GM18507 (cell line): ENCODE measurements at regions not wholly inside any gene's neighbourhood (a gene's known extent, or its start where the extent isn't known, plus 50 kb on each side); places are given as distances from the start of the nearest gene placed in this dataset.

Source experiments
- DNase-seq: peaks from one replicate; pipeline ENCODE4 v3.0.0; 2011; ENCODE audit warnings: low read depth; ENCODE audit not compliant: insufficient read length; ENCODE audit errors: extremely low spot score
- FAIRE-seq: peaks from 2 replicates; lab custom pipeline; 2011; peaks lifted over from hg19 to GRCh38; lab: Jason Lieb, UNC

DNA sequence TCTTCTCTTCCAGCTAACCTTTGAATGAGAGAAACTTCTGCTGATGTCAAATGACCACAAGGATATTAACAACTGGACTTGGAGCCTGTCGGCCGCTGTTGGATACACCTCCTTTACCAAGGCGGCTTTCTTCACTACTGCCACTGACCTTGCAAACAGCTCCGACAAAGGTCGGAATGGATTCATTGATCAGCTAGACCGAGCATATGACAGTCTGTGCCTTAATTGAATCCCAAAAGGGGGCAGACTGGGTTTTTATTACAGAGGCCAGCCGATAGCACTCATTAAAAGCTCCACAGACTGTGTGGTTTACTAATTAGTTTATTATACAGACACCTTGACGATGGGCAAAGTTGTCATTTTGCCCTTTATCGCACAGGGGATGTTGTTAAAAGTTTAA lies 394.5 kb downstream of the RERGL start:
- FAIRE-seq: no peak
- DNase-seq: no peak

DNA sequence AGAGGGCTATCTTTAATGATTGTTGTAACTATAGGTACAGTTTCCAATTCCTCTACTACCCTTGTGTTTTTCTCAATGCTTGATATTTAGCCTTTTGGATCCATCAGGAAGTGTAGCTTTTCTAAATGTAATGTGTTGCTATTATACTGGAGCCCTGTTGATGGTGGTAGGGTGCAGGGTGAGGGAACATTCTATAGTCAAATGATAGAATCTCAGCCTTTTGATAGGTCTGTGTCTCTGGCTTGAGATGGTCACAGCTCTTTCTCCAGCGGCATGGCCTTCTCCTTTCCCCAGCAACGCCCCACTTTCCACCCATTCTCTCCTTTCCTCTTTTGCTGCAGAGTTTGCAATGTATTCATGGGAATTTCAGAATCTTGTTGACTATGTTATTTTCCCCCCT lies 398.6 kb downstream of the RERGL start:
- FAIRE-seq: no peak
- no peak for DNase-seq

DNA sequence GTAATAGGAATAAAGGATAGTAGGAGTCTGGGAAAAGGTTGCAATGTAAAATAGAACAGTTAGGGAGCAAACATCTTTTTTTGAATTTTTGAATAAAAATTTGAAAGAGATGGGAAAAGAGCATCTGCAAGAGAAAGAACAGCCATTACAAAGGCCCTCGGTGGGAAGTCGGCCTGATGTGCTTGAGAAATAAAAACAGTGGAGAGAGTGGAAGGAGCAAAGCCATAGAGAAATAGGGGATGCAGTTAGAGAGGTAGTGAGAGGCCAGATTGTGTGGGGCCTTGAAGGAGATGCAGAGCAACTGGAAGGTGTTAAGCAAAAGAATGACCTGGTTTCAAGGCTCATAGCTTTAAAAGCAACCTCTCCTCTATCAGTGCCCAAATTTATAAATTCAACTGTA lies 409.8 kb downstream of the RERGL start:
- DNase-seq: no peak
- FAIRE-seq: no peak

- DNase-seq (no peak), FAIRE-seq (no peak)
Measured at GRCh38 chr12:17666641-17667324, 423.2 kb downstream of the RERGL start.

DNA sequence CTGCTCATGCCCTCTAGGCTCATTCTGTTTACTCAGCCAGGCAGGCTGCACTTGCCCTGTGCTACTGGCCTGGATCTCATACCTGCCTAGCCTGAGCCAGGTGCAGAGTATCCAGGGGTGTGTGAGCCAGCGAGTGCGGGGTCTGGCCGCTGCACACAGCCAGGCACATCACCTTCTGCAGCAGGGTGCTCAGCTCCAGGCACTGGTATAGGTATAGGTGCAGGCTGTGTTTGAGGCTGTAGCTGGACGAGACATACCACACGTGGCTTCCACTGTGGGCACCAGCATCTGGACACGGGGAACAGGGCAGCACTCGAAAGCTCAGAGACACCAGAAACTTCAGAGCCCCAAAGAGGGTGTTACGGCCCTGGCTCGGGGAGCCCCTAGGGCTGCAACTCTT lies 424.2 kb downstream of the RERGL start:
- FAIRE-seq: no peak

GRCh38 chr12:17661250-17661649 lies 428.7 kb downstream of the RERGL start:
- FAIRE-seq (no peak), DNase-seq (no peak)

More for the DNA sequence above, 424.2 kb downstream of the RERGL start:
- no peak for DNase-seq

DNA sequence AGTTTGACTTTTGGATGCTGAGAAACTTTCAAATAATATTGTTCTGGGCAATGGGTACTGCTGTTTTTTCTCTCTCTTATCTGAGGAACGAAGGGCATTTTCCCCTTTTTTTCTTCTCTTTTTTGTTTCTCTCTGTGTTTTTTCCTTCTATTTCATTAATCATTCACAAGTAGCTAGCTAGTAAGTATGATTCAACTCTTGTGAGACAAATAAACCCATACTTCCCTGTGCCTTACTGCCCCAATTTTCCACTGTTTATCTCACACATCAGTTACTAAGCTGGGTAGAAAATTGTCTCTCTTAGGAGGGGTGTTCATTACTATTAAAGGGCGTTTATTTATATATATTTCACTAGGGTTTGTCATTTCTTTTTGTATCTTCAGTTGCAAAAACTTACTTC lies 437.6 kb downstream of the RERGL start:
- FAIRE-seq (no peak), DNase-seq (no peak)

DNA sequence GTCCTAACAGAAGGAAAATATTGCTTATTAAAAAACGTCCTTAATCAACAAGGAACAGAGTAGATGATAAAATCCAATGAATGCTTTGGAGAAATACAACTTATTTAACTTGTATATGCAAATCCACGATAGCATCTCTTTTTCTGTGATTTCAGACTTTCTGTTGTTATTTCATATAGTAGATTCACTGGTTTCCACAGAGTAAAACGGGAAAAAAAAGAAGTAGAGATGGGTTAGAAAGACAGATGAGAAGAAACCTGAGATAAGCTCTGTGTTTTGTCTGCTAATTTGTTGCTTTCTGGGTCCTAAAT lies 447.7 kb downstream of the RERGL start:
- no peak for FAIRE-seq

DNA sequence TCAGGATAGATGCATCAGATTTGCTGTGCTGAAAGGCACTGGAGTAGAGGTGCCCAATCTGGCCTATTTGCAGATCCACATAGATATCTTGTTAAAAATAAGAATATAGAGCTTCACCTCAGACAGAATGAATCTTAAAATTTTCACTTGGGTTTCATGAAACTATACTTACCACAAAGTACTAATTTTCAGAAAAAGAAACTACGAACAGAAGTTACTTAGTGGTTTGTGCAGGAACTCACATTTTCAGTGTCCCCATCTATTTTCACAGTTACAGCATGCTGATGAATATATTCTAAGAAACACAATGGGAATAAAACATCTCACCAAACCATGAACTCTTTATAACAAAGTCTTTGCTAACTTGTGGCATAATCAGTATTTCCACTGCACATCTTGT lies 449.4 kb downstream of the RERGL start:
- no peak for FAIRE-seq
- DNase-seq: no peak

More for the DNA sequence above, 447.7 kb downstream of the RERGL start:
- no peak for DNase-seq

DNA sequence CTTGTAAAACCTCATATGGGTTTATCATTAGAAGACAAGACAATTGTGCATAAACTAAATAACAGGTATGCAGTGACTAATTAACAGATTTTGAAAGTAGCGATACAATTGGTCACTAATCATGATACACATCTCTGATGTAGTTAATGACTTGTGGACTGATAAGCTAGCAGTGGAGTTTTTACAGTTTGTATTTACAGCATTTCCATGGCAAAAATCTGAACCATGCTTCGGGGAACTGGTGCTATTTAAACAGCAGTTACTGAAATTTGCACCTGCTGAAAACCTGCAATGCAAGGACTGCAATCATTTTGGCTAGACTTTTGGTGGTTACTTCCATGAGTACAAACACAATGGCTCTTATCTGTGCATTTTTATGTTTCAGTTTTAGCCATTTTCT lies 471.2 kb downstream of the RERGL start:
- FAIRE-seq (no peak), DNase-seq (no peak)

- FAIRE-seq: no peak
- no peak for DNase-seq
Measured at GRCh38 chr12:17609701-17610100, 480.3 kb downstream of the RERGL start.

GRCh38 chr12:17609153-17609552 lies 480.8 kb downstream of the RERGL start:
- FAIRE-seq (no peak), DNase-seq (no peak)

DNA sequence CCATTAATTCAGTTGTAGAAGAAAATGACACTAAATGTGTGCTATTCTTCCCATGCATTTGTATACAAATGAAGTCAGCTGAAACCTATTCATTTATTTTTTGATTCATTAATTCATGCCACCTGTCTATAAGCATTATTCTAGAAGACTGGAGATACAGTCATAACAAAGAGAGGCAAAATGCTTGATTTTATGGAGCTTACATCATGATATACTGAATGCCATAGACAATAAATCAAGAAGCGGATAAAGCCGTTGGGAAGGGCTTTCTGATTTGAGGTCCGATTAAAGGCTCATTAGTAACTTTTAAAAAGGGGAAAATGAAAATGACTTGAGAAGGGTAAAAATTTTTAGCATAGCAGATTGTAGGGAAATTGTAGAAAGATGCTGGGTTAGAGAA lies 494.9 kb downstream of the RERGL start:
- DNase-seq (no peak), FAIRE-seq (no peak)

- DNase-seq (no peak), FAIRE-seq (no peak)
Measured at GRCh38 chr12:17593715-17594406, 496.1 kb downstream of the RERGL start.

- no peak for FAIRE-seq
Measured at GRCh38 chr12:17592472-17592871, 497.5 kb downstream of the RERGL start.

DNA sequence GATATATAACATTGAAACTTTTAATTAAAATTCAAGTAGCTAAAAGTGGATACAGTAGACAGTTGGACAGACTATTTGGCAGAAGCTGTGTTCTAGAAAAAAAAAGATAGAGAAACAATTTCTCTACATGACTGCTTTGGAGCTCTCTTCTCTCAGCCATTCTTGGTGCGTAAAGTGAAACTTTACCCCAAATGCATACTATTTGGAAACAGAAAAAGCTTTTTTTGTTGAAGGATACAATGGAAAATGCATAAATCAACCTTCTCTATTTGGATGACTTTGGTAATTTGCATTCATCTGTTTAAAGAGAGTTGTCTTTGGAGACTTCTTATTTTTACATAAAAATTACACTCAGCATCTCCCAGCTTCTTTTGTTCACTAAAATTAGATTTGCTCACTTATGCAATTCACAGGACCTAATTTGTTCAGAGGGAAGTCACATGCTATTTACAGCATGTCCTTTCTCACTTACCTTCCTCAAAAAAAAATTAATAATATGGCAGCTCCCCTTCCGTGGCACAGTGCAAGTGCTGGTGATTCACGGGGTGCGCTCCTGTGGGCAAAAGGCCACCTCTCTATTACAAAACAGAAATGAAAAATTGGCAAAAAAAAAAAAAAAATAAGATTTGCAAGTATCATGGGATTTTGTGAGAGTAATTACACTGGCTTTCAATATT lies 498.9 kb downstream of the RERGL start:
- no peak for DNase-seq
- no peak for FAIRE-seq

More at GRCh38 chr12:17592472-17592871, 497.5 kb downstream of the RERGL start:
- no peak for DNase-seq

DNA sequence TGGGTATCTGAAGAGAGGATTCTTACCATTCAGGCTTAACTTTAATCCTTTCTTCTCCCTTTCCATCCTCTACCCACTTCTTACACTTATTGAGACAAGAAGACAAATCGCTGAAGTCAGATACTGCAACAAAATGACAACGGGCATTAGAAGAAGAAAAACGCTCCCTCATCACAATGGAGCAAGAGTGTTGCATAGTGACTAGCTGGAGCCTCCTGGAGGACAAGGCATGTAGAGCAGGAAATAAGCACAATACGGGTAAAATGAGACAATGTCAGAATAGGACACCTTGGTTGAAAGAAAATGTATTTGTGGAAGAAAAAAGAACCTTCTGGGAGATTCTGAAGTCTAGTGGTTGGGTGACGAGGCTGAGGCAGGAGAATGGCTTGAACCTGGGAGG lies 501.0 kb downstream of the RERGL start:
- DNase-seq: no peak
- no peak for FAIRE-seq

GRCh38 chr12:17579205-17580026 lies 510.6 kb downstream of the RERGL start:
- no peak for DNase-seq
- FAIRE-seq: no peak

DNA sequence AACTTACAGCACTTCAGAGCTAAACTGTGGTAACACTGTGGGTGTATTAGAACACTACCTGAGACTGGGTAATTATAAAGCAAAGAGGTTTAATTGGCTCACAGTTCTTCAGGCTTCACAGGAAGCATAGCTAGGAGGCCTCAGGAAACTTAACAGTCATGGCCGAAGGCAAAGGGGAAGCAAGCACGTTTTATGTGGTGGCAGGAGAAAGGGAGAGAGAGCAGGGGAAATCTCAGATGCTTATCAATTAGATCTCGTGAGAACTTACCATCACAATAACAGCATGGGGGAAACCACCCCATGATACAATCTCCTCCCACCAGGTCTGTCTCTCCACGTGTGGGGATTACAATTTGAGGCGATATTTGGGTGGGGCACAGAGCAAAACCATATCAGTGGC lies 512.6 kb downstream of the RERGL start:
- no peak for FAIRE-seq
- DNase-seq: no peak

- no peak for FAIRE-seq
Measured at GRCh38 chr12:17572250-17572649, 517.7 kb downstream of the RERGL start.

More at GRCh38 chr12:17572250-17572649, 517.7 kb downstream of the RERGL start:
- DNase-seq: no peak
